Bronchial epithelial cell (primary cell): ENCODE measurements at regions not wholly inside any gene's neighbourhood (a gene's known extent, or its start where the extent isn't known, plus 50 kb on each side); places are given as distances from the start of the nearest gene placed in this dataset.
"Not testable (repeated sequence)": the region's sequence is repeated elsewhere in the genome, so short reads cannot be mapped to it uniquely, and the experiment has no call there.

Source experiments
- DNase-seq: peaks from one replicate; pipeline ENCODE4 v3.0.0-alpha.2; 2010; ENCODE audit warnings: low read depth
- FAIRE-seq: peaks from 2 replicates; lab custom pipeline; 2011; peaks lifted over from hg19 to GRCh38; lab: Jason Lieb, UNC
- H3K27me3 ChIP-seq: 2 replicates; pipeline ENCODE4 v1.5.1; 2011; ENCODE audit warnings: low read length; ENCODE audit not compliant: control insufficient read depth, insufficient read depth
- H3K36me3 ChIP-seq: 2 replicates; pipeline ENCODE4 v1.5.1; 2011; ENCODE audit warnings: low read length; ENCODE audit not compliant: control insufficient read depth, insufficient read depth
- H3K4me3 ChIP-seq: 2 replicates; pipeline ENCODE4 v1.5.1; 2011; ENCODE audit warnings: mild to moderate bottlenecking, low read depth, low read length, control low read depth
- TF ChIP-seq, protein P1 (sequence below): IDR thresholded peaks from 2 replicates; pipeline ENCODE4 v1.5.1; 2011; ENCODE audit warnings: mild to moderate bottlenecking, moderate library complexity, low read length, control low read depth, inconsistent platforms; ENCODE audit not compliant: insufficient read depth, severe bottlenecking

DNA sequence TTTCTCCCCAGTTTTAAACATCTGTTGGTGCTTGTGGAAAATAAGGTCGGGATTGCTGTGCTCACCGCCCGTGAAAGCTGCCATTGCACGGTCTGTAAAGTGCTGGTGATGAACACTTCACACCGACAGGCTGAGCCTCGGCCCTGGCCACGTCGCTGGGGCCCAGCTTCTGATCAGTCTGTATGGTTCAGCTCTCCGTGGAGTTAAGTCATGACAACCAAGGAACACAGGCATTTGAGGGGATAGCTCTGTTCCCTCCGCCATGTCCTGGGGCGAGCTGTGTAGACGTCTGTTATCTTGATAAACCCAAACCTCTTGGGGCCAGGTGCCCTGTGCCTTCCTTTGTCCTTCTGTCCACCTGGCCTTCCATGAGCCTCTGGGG is 110.6 kb downstream of the METRNL start:
- DNase-seq (no peak), FAIRE-seq (no peak)
- no peaks in the 10 kb centered on the region for H3K27me3 ChIP-seq
- no peak overlapping the region for H3K4me3 ChIP-seq
- no peaks in the 10 kb centered on the region for H3K36me3 ChIP-seq
- TF ChIP-seq, protein P1, sequence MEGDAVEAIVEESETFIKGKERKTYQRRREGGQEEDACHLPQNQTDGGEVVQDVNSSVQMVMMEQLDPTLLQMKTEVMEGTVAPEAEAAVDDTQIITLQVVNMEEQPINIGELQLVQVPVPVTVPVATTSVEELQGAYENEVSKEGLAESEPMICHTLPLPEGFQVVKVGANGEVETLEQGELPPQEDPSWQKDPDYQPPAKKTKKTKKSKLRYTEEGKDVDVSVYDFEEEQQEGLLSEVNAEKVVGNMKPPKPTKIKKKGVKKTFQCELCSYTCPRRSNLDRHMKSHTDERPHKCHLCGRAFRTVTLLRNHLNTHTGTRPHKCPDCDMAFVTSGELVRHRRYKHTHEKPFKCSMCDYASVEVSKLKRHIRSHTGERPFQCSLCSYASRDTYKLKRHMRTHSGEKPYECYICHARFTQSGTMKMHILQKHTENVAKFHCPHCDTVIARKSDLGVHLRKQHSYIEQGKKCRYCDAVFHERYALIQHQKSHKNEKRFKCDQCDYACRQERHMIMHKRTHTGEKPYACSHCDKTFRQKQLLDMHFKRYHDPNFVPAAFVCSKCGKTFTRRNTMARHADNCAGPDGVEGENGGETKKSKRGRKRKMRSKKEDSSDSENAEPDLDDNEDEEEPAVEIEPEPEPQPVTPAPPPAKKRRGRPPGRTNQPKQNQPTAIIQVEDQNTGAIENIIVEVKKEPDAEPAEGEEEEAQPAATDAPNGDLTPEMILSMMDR = no peak

DNA sequence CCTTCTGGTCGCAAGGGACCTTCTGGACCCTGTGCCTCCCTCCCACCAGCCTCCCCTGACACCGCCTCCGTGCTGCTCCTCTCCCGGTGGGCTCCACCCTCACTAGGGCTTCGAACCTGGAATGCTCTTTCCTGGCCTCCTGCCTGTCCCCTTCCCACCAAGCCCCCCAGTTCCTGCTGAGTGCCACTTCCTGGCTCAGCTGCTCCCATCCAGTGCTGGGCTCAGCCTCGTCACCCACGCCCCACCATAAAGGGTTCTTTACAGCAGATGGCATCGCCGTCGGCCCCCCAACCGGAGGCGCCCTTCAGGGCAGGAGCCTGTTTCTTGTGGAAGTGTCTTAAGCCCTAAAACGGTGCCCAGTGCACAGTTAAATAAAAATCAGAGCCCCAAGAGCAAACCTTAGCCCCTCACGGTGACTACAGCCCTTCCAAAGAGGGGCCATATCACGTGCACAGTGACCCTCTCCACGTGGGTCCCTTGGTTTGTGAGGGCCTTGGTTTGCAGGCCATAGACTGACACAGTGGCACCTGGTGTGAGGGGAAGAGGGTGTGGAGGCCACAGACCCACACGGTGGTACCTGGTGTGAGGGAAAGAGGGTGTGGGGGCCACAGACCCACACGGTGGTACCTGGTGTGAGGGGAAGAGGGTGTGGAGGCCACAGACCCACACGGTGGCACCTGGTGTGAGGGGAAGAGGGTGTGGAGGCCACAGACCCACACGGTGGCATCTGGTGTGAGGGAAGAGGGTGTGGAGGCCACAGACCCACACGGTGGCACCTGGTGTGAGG is 111.4 kb downstream of the METRNL start:
- H3K27me3 ChIP-seq = no peaks in the 10 kb centered on the region
- TF ChIP-seq, protein P1 = no peak
- no peak for FAIRE-seq

DNA sequence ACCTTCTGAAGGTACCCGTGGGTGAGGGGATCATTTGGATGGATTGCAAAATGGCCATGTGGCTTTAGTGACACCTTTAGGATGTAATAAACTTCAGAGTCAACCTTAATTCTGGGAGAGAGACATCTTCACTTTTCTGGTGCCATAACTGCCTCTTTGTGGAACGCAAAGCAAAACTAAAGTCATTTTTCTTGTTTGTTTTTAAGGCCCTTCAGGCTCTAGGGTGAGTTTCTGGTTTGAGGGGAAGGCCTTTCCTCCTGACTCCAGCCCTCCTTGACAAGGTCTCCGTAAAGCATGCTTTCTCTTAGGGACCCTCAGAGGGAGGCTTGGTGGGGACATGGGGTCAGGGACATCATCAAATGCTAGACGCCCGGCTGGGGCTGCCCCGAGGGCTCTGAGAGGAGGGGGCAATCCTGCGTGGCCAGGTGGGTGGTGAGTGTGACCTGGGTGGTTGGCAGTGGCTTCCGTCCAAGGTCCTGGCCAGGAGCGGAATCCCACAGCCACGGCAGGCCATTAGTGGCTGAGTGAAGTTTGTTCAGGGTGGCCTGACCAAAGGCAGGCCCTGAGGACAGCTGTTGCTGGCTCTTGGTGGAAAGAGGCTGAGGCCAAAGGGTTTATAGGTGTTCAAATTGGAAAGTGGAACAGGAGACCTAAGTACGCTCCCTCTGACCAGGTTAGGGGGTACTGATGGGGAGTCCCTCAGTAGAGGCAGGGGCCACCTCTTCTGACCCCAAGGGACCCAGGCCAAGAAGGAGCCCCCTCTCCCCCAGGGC is 112.2 kb downstream of the METRNL start:
- FAIRE-seq = peak; percentile 18
- no peaks in the 10 kb centered on the region for H3K36me3 ChIP-seq
- TF ChIP-seq, protein P1 = no peak

More for the DNA sequence above, 111.4 kb downstream of the METRNL start:
- no peak for DNase-seq
- Histone ChIP-seq H3K36me3 (no peaks in the 10 kb centered on the region), H3K4me3 (no peak overlapping the region)

DNA sequence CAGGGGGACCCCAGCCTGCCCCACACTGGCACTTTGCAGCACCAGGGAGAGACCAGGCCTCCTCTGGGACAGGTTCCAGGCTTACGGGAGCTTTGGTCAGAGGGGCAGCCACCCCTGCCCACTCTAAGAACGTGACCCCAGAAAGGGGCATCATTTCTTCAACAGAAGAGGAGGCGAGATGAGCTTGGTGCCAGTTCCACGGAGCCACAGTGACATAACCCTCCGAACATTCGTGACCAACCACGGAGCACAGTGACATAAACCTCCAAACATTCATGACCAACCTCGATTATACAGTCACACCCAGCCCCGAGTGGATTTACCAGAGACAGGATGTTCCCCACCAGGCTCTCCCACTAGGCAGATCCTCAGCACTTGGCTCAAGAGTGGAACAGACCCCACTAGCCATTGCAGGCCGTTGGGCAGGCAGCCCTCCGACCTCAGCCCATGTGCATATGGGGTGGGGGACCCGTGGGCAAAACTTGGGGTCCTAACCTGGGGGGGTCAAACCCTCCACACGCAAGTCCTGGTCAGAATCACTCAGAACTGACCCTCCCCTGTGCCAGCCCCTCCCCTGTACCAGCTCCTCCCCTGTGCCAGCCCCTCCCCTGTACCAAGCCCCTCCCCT is 112.9 kb downstream of the METRNL start:
- no peaks in the 10 kb centered on the region for H3K36me3 ChIP-seq

More for the DNA sequence above, 112.2 kb downstream of the METRNL start:
- H3K4me3 ChIP-seq = no peak overlapping the region
- DNase-seq = no peak
- H3K27me3 ChIP-seq = no peaks in the 10 kb centered on the region

DNA sequence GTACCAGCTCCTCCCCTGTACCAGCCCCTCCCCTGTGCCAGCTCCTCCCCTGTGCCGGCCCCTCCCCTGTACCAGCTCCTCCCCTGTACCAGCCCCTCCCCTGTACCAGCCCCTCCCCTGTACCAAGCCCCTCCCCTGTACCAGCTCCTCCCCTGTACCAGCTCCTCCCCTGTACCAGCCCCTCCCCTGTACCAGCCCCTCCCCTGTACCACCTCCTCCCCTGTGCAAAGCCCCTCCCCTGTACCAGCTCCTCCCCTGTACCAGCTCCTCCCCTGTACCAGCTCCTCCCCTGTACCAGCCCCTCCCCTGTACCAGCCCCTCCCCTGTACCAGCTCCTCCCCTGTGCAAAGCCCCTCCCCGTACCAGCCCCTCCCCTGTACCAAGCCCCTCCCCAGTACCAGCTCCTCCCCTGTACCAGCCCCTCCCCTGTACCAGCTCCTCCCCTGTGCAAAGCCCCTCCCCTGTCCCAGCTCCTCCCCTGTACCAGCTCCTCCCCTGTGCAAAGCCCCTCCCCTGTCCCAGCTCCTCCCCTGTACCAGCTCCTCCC is 113.5 kb downstream of the METRNL start:
- H3K36me3 ChIP-seq, H3K4me3 ChIP-seq, DNase-seq, H3K27me3 ChIP-seq, FAIRE-seq: not testable (repeated sequence)

More for the DNA sequence above, 112.9 kb downstream of the METRNL start:
- no peaks in the 10 kb centered on the region for H3K27me3 ChIP-seq
- FAIRE-seq (peak; percentile 55), DNase-seq (no peak)
- TF ChIP-seq, protein P1 = no peak
- no peak overlapping the region for H3K4me3 ChIP-seq
